A549 (cell line): ENCODE measurements at regions not wholly inside any gene's neighbourhood (a gene's known extent, or its start where the extent isn't known, plus 50 kb on each side); places are given as distances from the start of the nearest gene placed in this dataset.

ENCODE experiments used
- CTCF ChIP-seq: fragments of >200 bp; sonication (Bioruptor Twin); formaldehyde crosslinking; IDR thresholded peaks from 3 replicates; pipeline ENCODE4 v1.5.1; 2016
- ESRRA ChIP-seq: fragments of 150-350 bp; IDR thresholded peaks from 2 replicates; pipeline ENCODE4 v1.6.1; 2014; ENCODE audit warnings: mild to moderate bottlenecking, low read length, borderline replicate concordance
- MAZ ChIP-seq: fragments of 150-350 bp; IDR thresholded peaks from 2 replicates; pipeline ENCODE4 v1.6.1; 2014; ENCODE audit warnings: antibody characterized with exemption, low read depth, low read length, borderline replicate concordance
- MYC ChIP-seq: IDR thresholded peaks from 2 replicates; pipeline ENCODE4 v1.6.1; 2012; ENCODE audit warnings: mild to moderate bottlenecking, inconsistent platforms, low read length, improper control_type of control experiment, borderline replicate concordance
- POLR2A ChIP-seq: IDR thresholded peaks from 2 replicates; pipeline ENCODE4 v1.6.1; 2012; ENCODE audit warnings: mild to moderate bottlenecking, low read length
- RCOR1 ChIP-seq: fragments of 150-350 bp; IDR thresholded peaks from 2 replicates; pipeline ENCODE4 v1.6.1; 2014; ENCODE audit warnings: antibody characterized with exemption, low read length, low read depth
- SMC3 ChIP-seq: fragments of >200 bp; sonication (Bioruptor Twin); formaldehyde crosslinking; IDR thresholded peaks from 3 replicates; pipeline ENCODE4 v1.6.1; 2018; ENCODE audit warnings: inconsistent platforms
- TFCP2L1 ChIP-seq: fragments of 250-450 bp; sonication (Bioruptor Pico); IDR thresholded peaks from 2 replicates; pipeline ENCODE4 v1.5.0; 2021; ENCODE audit warnings: mild to moderate bottlenecking

GRCh38 chr21:28358170-28358569, 634.5 kb downstream of the LTN1 start:
- TF ChIP-seq SMC3 (no peak), CTCF (no peak), MAZ (no peak), ESRRA (no peak), TFCP2L1 (CRISPR knock-in tag) (no peak), MYC (no peak), POLR2A (no peak), RCOR1 (no peak)
